ENCODE measurements at regions not wholly inside any gene's neighbourhood (a gene's known extent, or its start where the extent isn't known, plus 50 kb on each side); places are given as distances from the start of the nearest gene placed in this dataset.

DNA sequence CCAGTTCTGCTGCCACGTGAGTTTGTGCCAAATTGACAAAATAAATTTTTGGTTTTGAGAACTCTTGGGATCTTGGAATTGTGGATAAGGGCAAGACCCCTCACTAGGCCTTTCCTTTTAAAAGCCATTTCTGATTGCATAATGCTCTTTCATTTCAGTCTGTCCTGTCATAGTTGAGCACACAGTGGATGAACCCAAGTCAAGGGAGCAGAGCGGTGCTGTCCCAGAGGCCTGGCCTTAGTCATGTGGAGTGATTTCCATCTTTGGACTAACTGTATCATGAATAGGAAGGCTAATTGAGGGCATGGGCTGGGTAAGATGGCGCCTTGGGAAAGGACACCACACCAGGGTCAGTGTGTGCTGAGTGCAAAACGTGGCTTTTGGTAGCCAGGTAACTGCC is 304.0 kb downstream of the UACA start:
- peaks cover 8% of the 10 kb centered on the region for H3K4me1 ChIP-seq (ENCODE audit: insufficient read depth, poor library complexity, severe bottlenecking)
- TF ChIP-seq, protein P1, sequence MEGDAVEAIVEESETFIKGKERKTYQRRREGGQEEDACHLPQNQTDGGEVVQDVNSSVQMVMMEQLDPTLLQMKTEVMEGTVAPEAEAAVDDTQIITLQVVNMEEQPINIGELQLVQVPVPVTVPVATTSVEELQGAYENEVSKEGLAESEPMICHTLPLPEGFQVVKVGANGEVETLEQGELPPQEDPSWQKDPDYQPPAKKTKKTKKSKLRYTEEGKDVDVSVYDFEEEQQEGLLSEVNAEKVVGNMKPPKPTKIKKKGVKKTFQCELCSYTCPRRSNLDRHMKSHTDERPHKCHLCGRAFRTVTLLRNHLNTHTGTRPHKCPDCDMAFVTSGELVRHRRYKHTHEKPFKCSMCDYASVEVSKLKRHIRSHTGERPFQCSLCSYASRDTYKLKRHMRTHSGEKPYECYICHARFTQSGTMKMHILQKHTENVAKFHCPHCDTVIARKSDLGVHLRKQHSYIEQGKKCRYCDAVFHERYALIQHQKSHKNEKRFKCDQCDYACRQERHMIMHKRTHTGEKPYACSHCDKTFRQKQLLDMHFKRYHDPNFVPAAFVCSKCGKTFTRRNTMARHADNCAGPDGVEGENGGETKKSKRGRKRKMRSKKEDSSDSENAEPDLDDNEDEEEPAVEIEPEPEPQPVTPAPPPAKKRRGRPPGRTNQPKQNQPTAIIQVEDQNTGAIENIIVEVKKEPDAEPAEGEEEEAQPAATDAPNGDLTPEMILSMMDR (IDR thresholded peaks at IDR 0.05; ENCODE audit: poor library complexity, severe bottlenecking) = no peak
- H3K27me3 ChIP-seq (ENCODE audit: insufficient read depth, poor library complexity, severe bottlenecking) = no peaks in the 10 kb centered on the region
- ATAC-seq (ENCODE audit: low read depth) (no peak), DNase-seq (ENCODE audit: low spot score) (no peak)
- H3K4me3 ChIP-seq (ENCODE audit: severe bottlenecking) = no peak overlapping the region
- H3K27ac ChIP-seq (ENCODE audit: poor library complexity, severe bottlenecking) = no peak overlapping the region
- no peaks in the 10 kb centered on the region for H3K9me3 ChIP-seq (ENCODE audit: severe bottlenecking)
- no peaks in the 10 kb centered on the region for H3K36me3 ChIP-seq (ENCODE audit: low read depth)

DNA sequence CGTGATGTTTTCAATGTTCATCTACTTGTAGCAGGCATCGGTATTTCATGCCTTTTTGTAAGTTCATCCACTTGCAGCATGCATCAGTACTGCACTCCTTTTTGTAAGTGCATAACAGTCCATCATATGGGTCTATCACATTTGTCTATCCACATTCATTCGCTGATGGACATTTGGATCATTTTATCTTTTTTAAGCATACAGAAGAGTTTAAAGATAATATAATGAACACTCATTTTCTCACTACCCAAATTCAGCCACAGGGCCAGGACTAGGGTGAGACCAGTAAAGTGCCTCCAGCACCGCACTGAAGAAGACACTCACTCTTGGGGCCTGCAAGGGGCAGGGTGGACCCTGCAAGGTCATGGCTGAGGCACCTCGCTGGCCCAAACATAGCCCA is 309.6 kb downstream of the UACA start:
- no peak for ATAC-seq (ENCODE audit: low read depth)

DNA sequence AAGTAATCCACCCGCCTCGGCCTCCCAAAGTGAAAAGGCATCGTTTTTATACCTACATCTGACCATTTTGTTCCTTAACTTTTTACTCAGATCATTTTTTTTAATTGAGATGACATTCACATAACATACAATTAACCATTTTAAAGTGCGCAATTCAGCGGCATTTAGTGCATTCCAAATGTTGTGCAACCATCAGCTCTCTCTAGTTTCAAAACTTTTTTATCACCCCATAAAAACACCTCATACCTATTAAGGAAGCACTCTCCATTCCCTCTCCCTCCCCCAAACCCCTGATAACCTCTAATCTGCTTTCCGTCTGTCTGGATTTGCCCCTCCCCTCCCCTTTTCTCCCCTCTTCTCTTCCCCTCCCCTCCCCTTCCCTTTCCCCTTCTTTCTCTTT is 310.1 kb downstream of the UACA start:
- ATAC-seq (ENCODE audit: low read depth) = 0 out of 3 replicates have a peak, but pooled peaks have one; percentile 8
- no peak for DNase-seq (ENCODE audit: low spot score)
- Histone ChIP-seq H3K4me1 (ENCODE audit: insufficient read depth, poor library complexity, severe bottlenecking) (peaks cover 8% of the 10 kb centered on the region), H3K27ac (ENCODE audit: poor library complexity, severe bottlenecking) (no peak overlapping the region), H3K4me3 (ENCODE audit: severe bottlenecking) (no peak overlapping the region), H3K27me3 (ENCODE audit: insufficient read depth, poor library complexity, severe bottlenecking) (no peaks in the 10 kb centered on the region), H3K36me3 (ENCODE audit: low read depth) (no peaks in the 10 kb centered on the region), H3K9me3 (ENCODE audit: severe bottlenecking) (no peaks in the 10 kb centered on the region)
- TF ChIP-seq, protein P1 (IDR thresholded peaks at IDR 0.05; ENCODE audit: poor library complexity, severe bottlenecking) = no peak

More for the DNA sequence above, 309.6 kb downstream of the UACA start:
- no peak for DNase-seq (ENCODE audit: low spot score)
- Histone ChIP-seq H3K9me3 (ENCODE audit: severe bottlenecking) (no peaks in the 10 kb centered on the region), H3K4me3 (ENCODE audit: severe bottlenecking) (no peak overlapping the region), H3K27ac (ENCODE audit: poor library complexity, severe bottlenecking) (no peak overlapping the region), H3K27me3 (ENCODE audit: insufficient read depth, poor library complexity, severe bottlenecking) (no peaks in the 10 kb centered on the region), H3K4me1 (ENCODE audit: insufficient read depth, poor library complexity, severe bottlenecking) (peaks cover 8% of the 10 kb centered on the region), H3K36me3 (ENCODE audit: low read depth) (no peaks in the 10 kb centered on the region)
- TF ChIP-seq, protein P1 (IDR thresholded peaks at IDR 0.05; ENCODE audit: poor library complexity, severe bottlenecking) = no peak

DNA sequence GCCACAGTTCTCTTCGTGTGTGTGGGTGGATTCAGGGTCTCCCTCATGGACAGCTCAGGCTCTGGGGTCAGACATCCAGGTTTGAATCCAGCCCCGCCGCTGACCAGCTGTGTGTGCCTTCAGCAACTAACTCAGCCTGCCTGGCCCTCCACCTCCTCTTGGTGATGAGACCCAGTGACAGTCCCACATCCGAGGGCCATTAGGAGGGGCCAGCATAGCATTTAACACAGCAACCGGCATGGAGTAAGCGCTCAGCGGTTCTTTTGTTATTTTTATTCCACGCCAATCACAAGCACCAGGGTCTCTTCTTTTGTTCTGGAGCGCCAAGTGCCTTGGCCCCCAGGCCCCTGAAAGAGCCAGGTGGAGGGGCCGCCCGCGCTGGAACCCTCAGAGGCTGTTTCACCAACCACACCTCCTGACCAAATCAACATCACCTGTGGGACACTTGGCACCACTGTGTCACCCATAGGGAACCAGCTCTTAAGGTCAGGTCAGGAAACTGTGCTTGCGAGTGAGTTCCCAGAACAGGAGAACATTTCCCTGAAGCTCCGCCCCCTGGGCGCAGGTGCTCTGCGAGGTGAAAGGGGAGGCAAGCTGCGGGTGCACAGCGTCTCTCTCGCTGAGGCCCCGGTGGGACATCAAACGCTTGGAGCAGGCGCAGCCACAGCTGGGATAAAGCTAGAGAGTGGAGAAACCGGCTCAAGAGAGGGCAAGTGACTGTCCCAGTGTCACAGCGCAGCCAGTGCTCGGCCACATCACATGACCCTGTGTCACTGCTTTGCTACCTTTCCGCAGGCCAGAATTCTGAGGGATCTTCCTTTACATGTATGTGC is 311.3 kb downstream of the UACA start:
- H3K9me3 ChIP-seq (ENCODE audit: severe bottlenecking) = no peaks in the 10 kb centered on the region
- H3K4me3 ChIP-seq (ENCODE audit: severe bottlenecking) = no peak overlapping the region
- no peak overlapping the region for H3K27ac ChIP-seq (ENCODE audit: poor library complexity, severe bottlenecking)
- TF ChIP-seq, protein P1 (IDR thresholded peaks at IDR 0.05; ENCODE audit: poor library complexity, severe bottlenecking) = no peak
- peaks cover 3% of the 10 kb centered on the region for H3K4me1 ChIP-seq (ENCODE audit: insufficient read depth, poor library complexity, severe bottlenecking)
- ATAC-seq (ENCODE audit: low read depth) (no peak; the same call in 2 of the 3 replicates), DNase-seq (ENCODE audit: low spot score) (no peak)
- no peaks in the 10 kb centered on the region for H3K36me3 ChIP-seq (ENCODE audit: low read depth)
- no peaks in the 10 kb centered on the region for H3K27me3 ChIP-seq (ENCODE audit: insufficient read depth, poor library complexity, severe bottlenecking)

DNA sequence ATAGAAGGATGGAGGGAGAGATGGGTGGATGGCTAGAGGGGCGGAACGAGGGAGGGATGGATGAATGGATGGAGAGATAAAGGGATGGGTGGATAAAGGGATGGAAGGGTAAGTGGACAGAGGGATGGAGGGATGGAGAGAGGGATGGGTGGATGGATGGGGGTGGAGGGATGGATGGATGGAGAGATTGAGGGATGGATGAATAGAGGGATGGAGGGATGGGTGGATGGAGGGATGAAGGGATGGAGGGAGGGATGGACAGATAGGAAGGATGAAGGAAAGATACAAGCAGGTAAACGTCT is 313.3 kb downstream of the UACA start:
- ATAC-seq (ENCODE audit: low read depth) (no peak), DNase-seq (ENCODE audit: low spot score) (no peak)
- H3K36me3 ChIP-seq (ENCODE audit: low read depth) = no peaks in the 10 kb centered on the region
- TF ChIP-seq, protein P1 (IDR thresholded peaks at IDR 0.05; ENCODE audit: poor library complexity, severe bottlenecking) = no peak
- no peaks in the 10 kb centered on the region for H3K27me3 ChIP-seq (ENCODE audit: insufficient read depth, poor library complexity, severe bottlenecking)
- no peak overlapping the region for H3K27ac ChIP-seq (ENCODE audit: poor library complexity, severe bottlenecking)
- no peaks in the 10 kb centered on the region for H3K4me1 ChIP-seq (ENCODE audit: insufficient read depth, poor library complexity, severe bottlenecking)
- no peak overlapping the region for H3K4me3 ChIP-seq (ENCODE audit: severe bottlenecking)
- no peaks in the 10 kb centered on the region for H3K9me3 ChIP-seq (ENCODE audit: severe bottlenecking)
